ENCODE measurements at regions not wholly inside any gene's neighbourhood (a gene's known extent, or its start where the extent isn't known, plus 50 kb on each side); places are given as distances from the start of the nearest gene placed in this dataset.
"Not testable (repeated sequence)": the region's sequence is repeated elsewhere in the genome, so short reads cannot be mapped to it uniquely, and the experiment has no call there.

GRCh38 chr6:66092306-66092705, 385.3 kb upstream of the EYS start:
- H3K9me3 ChIP-seq (ENCODE audit: control insufficient read depth in 5 of 5, low read length in 5 of 5); H3K4me1 ChIP-seq (ENCODE audit: control insufficient read depth in 5 of 5, insufficient read depth in 5 of 5, low read length in 5 of 5); H3K36me3 ChIP-seq (ENCODE audit: control insufficient read depth in 5 of 5, insufficient read depth in 5 of 5, low read length in 5 of 5); H3K27me3 ChIP-seq (ENCODE audit: control insufficient read depth in 5 of 5, insufficient read depth in 4 of 5, low read length in 5 of 5); H3K27ac ChIP-seq (ENCODE audit: low read depth, low read length); H3K9ac ChIP-seq (ENCODE audit: low read length in 5 of 5); H3K4me3 ChIP-seq (ENCODE audit: low read depth in 1 of 5, low read length in 5 of 5): not testable (repeated sequence)

GRCh38 chr6:66086532-66086931, 379.5 kb upstream of the EYS start:
- no peaks in the 10 kb centered on the region for H3K36me3 ChIP-seq (ENCODE audit: control insufficient read depth in 5 of 5, insufficient read depth in 5 of 5, low read length in 5 of 5)
- no peaks in the 10 kb centered on the region for H3K27me3 ChIP-seq (ENCODE audit: control insufficient read depth in 5 of 5, insufficient read depth in 4 of 5, low read length in 5 of 5)
- no peaks in the 10 kb centered on the region for H3K4me1 ChIP-seq (ENCODE audit: control insufficient read depth in 5 of 5, insufficient read depth in 5 of 5, low read length in 5 of 5)
- peaks cover 2 to 27% (median 24%) of the 10 kb centered on the region in 5 donors for H3K9me3 ChIP-seq (ENCODE audit: control insufficient read depth in 5 of 5, low read length in 5 of 5)
- no peak overlapping the region for H3K27ac ChIP-seq (ENCODE audit: low read depth, low read length)
- H3K4me3 ChIP-seq (ENCODE audit: low read depth in 1 of 5, low read length in 5 of 5): peak overlapping the region in 1 of 5 donors; percentile 8
- no peak overlapping the region for H3K9ac ChIP-seq (ENCODE audit: low read length in 5 of 5)

GRCh38 chr6:66082914-66083313, 375.9 kb upstream of the EYS start:
- H3K4me1 ChIP-seq (ENCODE audit: control insufficient read depth in 5 of 5, insufficient read depth in 5 of 5, low read length in 5 of 5): no peaks in the 10 kb centered on the region
- H3K27ac ChIP-seq (ENCODE audit: low read depth, low read length): no peak overlapping the region
- H3K27me3 ChIP-seq (ENCODE audit: control insufficient read depth in 5 of 5, insufficient read depth in 4 of 5, low read length in 5 of 5): no peaks in the 10 kb centered on the region
- H3K9ac ChIP-seq (ENCODE audit: low read length in 5 of 5): no peak overlapping the region
- H3K4me3 ChIP-seq (ENCODE audit: low read depth in 1 of 5, low read length in 5 of 5): no peak overlapping the region
- no peaks in the 10 kb centered on the region for H3K36me3 ChIP-seq (ENCODE audit: control insufficient read depth in 5 of 5, insufficient read depth in 5 of 5, low read length in 5 of 5)
- peaks cover 2 to 27% (median 24%) of the 10 kb centered on the region in 5 donors for H3K9me3 ChIP-seq (ENCODE audit: control insufficient read depth in 5 of 5, low read length in 5 of 5)

GRCh38 chr6:66068907-66069306, 361.9 kb upstream of the EYS start:
- H3K4me1 ChIP-seq (ENCODE audit: control insufficient read depth in 5 of 5, insufficient read depth in 5 of 5, low read length in 5 of 5): no peaks in the 10 kb centered on the region
- no peak overlapping the region for H3K27ac ChIP-seq (ENCODE audit: low read depth, low read length)
- H3K27me3 ChIP-seq (ENCODE audit: control insufficient read depth in 5 of 5, insufficient read depth in 4 of 5, low read length in 5 of 5): no peaks in the 10 kb centered on the region
- H3K36me3 ChIP-seq (ENCODE audit: control insufficient read depth in 5 of 5, insufficient read depth in 5 of 5, low read length in 5 of 5): no peaks in the 10 kb centered on the region
- H3K9ac ChIP-seq (ENCODE audit: low read length in 5 of 5): no peak overlapping the region
- no peaks in the 10 kb centered on the region for H3K9me3 ChIP-seq (ENCODE audit: control insufficient read depth in 5 of 5, low read length in 5 of 5)
- H3K4me3 ChIP-seq (ENCODE audit: low read depth in 1 of 5, low read length in 5 of 5): no peak overlapping the region

GRCh38 chr6:66068033-66068432, 361.0 kb upstream of the EYS start:
- no peak overlapping the region for H3K27ac ChIP-seq (ENCODE audit: low read depth, low read length)
- no peak overlapping the region for H3K4me3 ChIP-seq (ENCODE audit: low read depth in 1 of 5, low read length in 5 of 5)
- H3K36me3 ChIP-seq (ENCODE audit: control insufficient read depth in 5 of 5, insufficient read depth in 5 of 5, low read length in 5 of 5): no peaks in the 10 kb centered on the region
- no peaks in the 10 kb centered on the region for H3K27me3 ChIP-seq (ENCODE audit: control insufficient read depth in 5 of 5, insufficient read depth in 4 of 5, low read length in 5 of 5)
- H3K4me1 ChIP-seq (ENCODE audit: control insufficient read depth in 5 of 5, insufficient read depth in 5 of 5, low read length in 5 of 5): no peaks in the 10 kb centered on the region
- no peak overlapping the region for H3K9ac ChIP-seq (ENCODE audit: low read length in 5 of 5)
- no peaks in the 10 kb centered on the region for H3K9me3 ChIP-seq (ENCODE audit: control insufficient read depth in 5 of 5, low read length in 5 of 5)

- H3K9ac ChIP-seq (ENCODE audit: low read length in 5 of 5): no peak overlapping the region
- no peaks in the 10 kb centered on the region for H3K27me3 ChIP-seq (ENCODE audit: control insufficient read depth in 5 of 5, insufficient read depth in 4 of 5, low read length in 5 of 5)
- H3K4me1 ChIP-seq (ENCODE audit: control insufficient read depth in 5 of 5, insufficient read depth in 5 of 5, low read length in 5 of 5): no peaks in the 10 kb centered on the region
- H3K27ac ChIP-seq (ENCODE audit: low read depth, low read length): no peak overlapping the region
- no peak overlapping the region for H3K4me3 ChIP-seq (ENCODE audit: low read depth in 1 of 5, low read length in 5 of 5)
- no peaks in the 10 kb centered on the region for H3K9me3 ChIP-seq (ENCODE audit: control insufficient read depth in 5 of 5, low read length in 5 of 5)
- no peaks in the 10 kb centered on the region for H3K36me3 ChIP-seq (ENCODE audit: control insufficient read depth in 5 of 5, insufficient read depth in 5 of 5, low read length in 5 of 5)
Observed at GRCh38 chr6:66065313-66065712, 358.3 kb upstream of the EYS start.

- no peak overlapping the region for H3K4me3 ChIP-seq (ENCODE audit: low read depth in 1 of 5, low read length in 5 of 5)
- H3K4me1 ChIP-seq (ENCODE audit: control insufficient read depth in 5 of 5, insufficient read depth in 5 of 5, low read length in 5 of 5): no peaks in the 10 kb centered on the region
- no peaks in the 10 kb centered on the region for H3K36me3 ChIP-seq (ENCODE audit: control insufficient read depth in 5 of 5, insufficient read depth in 5 of 5, low read length in 5 of 5)
- no peak overlapping the region for H3K9ac ChIP-seq (ENCODE audit: low read length in 5 of 5)
- no peaks in the 10 kb centered on the region for H3K9me3 ChIP-seq (ENCODE audit: control insufficient read depth in 5 of 5, low read length in 5 of 5)
- H3K27ac ChIP-seq (ENCODE audit: low read depth, low read length): no peak overlapping the region
- H3K27me3 ChIP-seq (ENCODE audit: control insufficient read depth in 5 of 5, insufficient read depth in 4 of 5, low read length in 5 of 5): no peaks in the 10 kb centered on the region
Observed at GRCh38 chr6:66057034-66057433, 350.0 kb upstream of the EYS start.

GRCh38 chr6:66054967-66055366, 347.9 kb upstream of the EYS start:
- H3K9ac ChIP-seq (ENCODE audit: low read length in 5 of 5): no peak overlapping the region
- no peaks in the 10 kb centered on the region for H3K36me3 ChIP-seq (ENCODE audit: control insufficient read depth in 5 of 5, insufficient read depth in 5 of 5, low read length in 5 of 5)
- H3K27me3 ChIP-seq (ENCODE audit: control insufficient read depth in 5 of 5, insufficient read depth in 4 of 5, low read length in 5 of 5): no peaks in the 10 kb centered on the region
- no peaks in the 10 kb centered on the region for H3K4me1 ChIP-seq (ENCODE audit: control insufficient read depth in 5 of 5, insufficient read depth in 5 of 5, low read length in 5 of 5)
- H3K9me3 ChIP-seq (ENCODE audit: control insufficient read depth in 5 of 5, low read length in 5 of 5): no peaks in the 10 kb centered on the region
- H3K4me3 ChIP-seq (ENCODE audit: low read depth in 1 of 5, low read length in 5 of 5): no peak overlapping the region
- H3K27ac ChIP-seq (ENCODE audit: low read depth, low read length): no peak overlapping the region

GRCh38 chr6:66051812-66052211, 344.8 kb upstream of the EYS start:
- Histone ChIP-seq H3K27me3 (ENCODE audit: control insufficient read depth in 5 of 5, insufficient read depth in 4 of 5, low read length in 5 of 5) (no peaks in the 10 kb centered on the region), H3K36me3 (ENCODE audit: control insufficient read depth in 5 of 5, insufficient read depth in 5 of 5, low read length in 5 of 5) (no peaks in the 10 kb centered on the region), H3K27ac (ENCODE audit: low read depth, low read length) (no peak overlapping the region), H3K4me3 (ENCODE audit: low read depth in 1 of 5, low read length in 5 of 5) (no peak overlapping the region), H3K4me1 (ENCODE audit: control insufficient read depth in 5 of 5, insufficient read depth in 5 of 5, low read length in 5 of 5) (no peaks in the 10 kb centered on the region), H3K9ac (ENCODE audit: low read length in 5 of 5) (no peak overlapping the region), H3K9me3 (ENCODE audit: control insufficient read depth in 5 of 5, low read length in 5 of 5) (no peaks in the 10 kb centered on the region)

GRCh38 chr6:66048684-66049474, 341.9 kb upstream of the EYS start:
- H3K9me3 ChIP-seq (ENCODE audit: control insufficient read depth in 5 of 5, low read length in 5 of 5): peaks cover 0 to 4% (median 0%) of the 10 kb centered on the region in 5 donors
- H3K27ac ChIP-seq (ENCODE audit: low read depth, low read length): no peak overlapping the region

More at GRCh38 chr6:66048684-66049474, 341.9 kb upstream of the EYS start:
- no peaks in the 10 kb centered on the region for H3K36me3 ChIP-seq (ENCODE audit: control insufficient read depth in 5 of 5, insufficient read depth in 5 of 5, low read length in 5 of 5)
- no peak overlapping the region for H3K4me3 ChIP-seq (ENCODE audit: low read depth in 1 of 5, low read length in 5 of 5)
- H3K9ac ChIP-seq (ENCODE audit: low read length in 5 of 5): no peak overlapping the region
- H3K27me3 ChIP-seq (ENCODE audit: control insufficient read depth in 5 of 5, insufficient read depth in 4 of 5, low read length in 5 of 5): no peaks in the 10 kb centered on the region
- H3K4me1 ChIP-seq (ENCODE audit: control insufficient read depth in 5 of 5, insufficient read depth in 5 of 5, low read length in 5 of 5): no peaks in the 10 kb centered on the region

Measured in subcutaneous abdominal adipose tissue (tissue), 5 donors.